HG03439 (cell line): ENCODE measurements at regions not wholly inside any gene's neighbourhood (a gene's known extent, or its start where the extent isn't known, plus 50 kb on each side); places are given as distances from the start of the nearest gene placed in this dataset.
A peak's percentile ranks its signal among the peaks of the same experiment; 100 is the strongest.
"Not testable (repeated sequence)": the region's sequence is repeated elsewhere in the genome, so short reads cannot be mapped to it uniquely, and the experiment has no call there.

Experiments used
- ATAC-seq: cut with Tn5 transposase; IDR thresholded peaks from one replicate; pipeline ENCODE4 v1.9.1; 2021; ENCODE audit warnings: mild to moderate bottlenecking, moderate library complexity; ENCODE audit not compliant: unreplicated experiment

DNA sequence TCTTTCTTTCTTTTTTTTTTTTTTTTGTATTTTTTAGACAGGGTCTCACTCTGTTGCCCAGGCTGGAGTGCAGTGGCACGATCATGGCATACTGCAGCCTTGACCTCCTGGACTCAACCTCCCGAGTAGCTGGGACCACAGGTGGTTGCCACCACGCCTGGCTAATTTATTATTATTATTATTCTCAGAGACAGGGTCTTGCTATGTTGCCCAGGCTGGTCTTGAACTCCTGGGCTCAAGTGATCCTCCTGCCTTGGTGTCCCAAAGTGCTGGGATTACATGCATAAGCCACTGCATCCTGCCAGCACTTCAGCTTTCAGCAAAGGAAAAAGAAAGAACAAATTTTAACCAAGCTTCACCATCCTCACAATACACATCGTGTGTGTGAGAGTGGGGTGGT lies 97.9 kb upstream of the SERBP1 start:
- ATAC-seq = no peak

- no peak for ATAC-seq
These were observed 99.9 kb upstream of the SERBP1 start for GRCh38 chr1:67530071-67530470.

GRCh38 chr1:67532452-67533216 lies 102.4 kb upstream of the SERBP1 start:
- ATAC-seq = peak; percentile 53

DNA sequence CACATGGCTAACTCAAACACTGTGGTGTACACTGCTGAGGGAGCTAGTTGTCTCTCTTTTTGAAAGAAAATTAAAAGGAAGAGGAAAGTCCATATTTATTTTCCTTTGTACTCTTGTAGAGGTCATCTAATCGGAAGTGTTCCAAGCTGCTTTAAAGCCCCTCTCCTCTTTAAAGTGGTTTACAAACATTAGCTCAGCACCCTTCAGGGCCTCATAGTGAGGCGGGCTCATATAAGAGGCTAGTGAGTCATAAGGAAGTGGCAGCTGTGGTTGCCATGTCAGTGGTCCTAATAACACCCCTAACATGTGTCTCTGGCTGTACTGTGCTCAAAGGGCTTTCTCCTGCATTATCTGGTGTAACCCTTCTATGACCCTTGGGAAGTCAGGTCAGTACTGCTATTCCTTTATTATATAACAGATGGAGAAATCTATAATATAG lies 104.4 kb upstream of the SERBP1 start:
- ATAC-seq = no peak

- peak; percentile 71 for ATAC-seq
These were observed 105.3 kb upstream of the SERBP1 start for GRCh38 chr1:67535474-67535873.

- no peak for ATAC-seq
These were observed 106.9 kb upstream of the SERBP1 start for GRCh38 chr1:67536957-67537666.

DNA sequence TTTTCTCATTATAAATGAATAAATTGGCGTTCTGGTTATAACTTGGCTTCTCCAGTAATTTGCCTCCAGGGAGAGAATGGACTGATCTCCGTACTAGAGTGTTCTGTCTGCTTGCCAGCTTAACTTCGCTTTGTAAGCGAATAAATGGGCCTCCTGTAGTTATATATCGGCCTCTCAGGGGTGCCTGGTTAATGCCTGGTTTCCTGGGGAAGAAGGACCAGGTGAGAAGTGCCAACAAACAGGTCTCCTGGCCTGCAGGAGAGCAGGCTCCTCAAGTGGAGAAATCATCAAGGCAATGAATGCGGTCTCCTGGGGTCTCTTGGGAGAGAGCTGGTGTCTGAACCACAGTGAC lies 107.4 kb upstream of the SERBP1 start:
- ATAC-seq = no peak

DNA sequence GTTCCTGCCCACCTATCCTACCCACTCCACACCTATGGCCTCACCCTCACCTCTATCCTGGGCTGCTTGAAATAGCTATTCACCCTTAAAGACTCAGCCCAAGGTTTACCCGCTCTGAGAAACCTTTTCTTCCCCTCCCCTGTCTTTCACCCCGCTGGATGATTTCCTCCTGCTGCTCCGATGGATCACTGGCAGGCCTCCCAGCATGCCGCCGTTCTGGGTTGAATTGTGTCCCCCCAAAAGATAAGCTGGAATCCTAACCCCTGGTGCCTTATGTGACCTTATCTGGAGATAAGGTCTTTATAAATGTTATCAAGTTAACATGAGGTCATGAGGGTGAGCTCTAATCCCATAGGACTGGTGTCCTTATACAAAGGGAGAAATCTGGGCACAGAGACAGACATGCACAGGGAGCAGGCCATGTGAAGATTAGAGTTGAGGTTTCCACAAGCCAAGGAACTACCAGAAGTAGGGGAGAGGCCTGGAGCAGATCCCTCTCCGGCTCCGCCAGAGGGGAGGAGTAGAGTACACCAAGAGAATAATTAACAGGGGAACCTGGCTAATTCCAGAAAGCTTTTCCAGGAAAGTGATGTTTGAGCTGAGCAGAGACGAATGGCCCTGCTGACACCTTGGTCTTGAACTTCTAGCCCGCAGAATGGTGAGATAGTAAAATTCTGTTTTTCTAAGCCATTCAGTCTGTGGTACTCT lies 110.0 kb upstream of the SERBP1 start:
- no peak for ATAC-seq

- no peak for ATAC-seq
These were observed 110.5 kb upstream of the SERBP1 start for GRCh38 chr1:67540733-67541125.

- no peak for ATAC-seq
These were observed 112.5 kb upstream of the SERBP1 start for GRCh38 chr1:67542747-67543146.

GRCh38 chr1:67544921-67545320 lies 114.7 kb upstream of the SERBP1 start:
- ATAC-seq = no peak

- ATAC-seq = no peak
These were observed 115.2 kb upstream of the SERBP1 start for GRCh38 chr1:67545364-67545763.

GRCh38 chr1:67551375-67551774 lies 121.2 kb upstream of the SERBP1 start:
- ATAC-seq = no peak

- no peak for ATAC-seq
These were observed 122.1 kb upstream of the SERBP1 start for GRCh38 chr1:67552336-67552759.

DNA sequence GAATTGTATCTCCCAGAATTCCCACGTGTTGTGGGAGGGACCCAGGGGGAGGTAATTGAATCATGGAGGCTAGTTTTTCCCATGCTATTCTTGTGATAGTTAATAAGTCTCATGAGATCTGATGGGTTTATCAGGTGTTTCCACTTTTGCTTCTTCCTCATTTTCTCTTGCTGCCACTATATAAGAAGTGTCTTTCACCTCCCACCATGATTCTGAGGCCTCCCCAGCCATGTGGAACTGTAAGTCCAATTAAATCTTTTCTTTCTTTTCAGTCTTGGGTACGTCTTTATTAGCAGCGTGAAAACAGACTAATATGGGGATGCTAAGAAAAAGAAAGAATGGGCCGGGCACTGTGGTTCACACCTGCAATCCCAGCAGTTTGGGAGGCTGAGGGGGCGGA lies 124.0 kb upstream of the SERBP1 start:
- not testable (repeated sequence) for ATAC-seq

GRCh38 chr1:67555461-67556296 lies 125.5 kb upstream of the SERBP1 start:
- ATAC-seq = no peak

GRCh38 chr1:67556297-67556900 lies 126.2 kb upstream of the SERBP1 start:
- ATAC-seq = no peak

DNA sequence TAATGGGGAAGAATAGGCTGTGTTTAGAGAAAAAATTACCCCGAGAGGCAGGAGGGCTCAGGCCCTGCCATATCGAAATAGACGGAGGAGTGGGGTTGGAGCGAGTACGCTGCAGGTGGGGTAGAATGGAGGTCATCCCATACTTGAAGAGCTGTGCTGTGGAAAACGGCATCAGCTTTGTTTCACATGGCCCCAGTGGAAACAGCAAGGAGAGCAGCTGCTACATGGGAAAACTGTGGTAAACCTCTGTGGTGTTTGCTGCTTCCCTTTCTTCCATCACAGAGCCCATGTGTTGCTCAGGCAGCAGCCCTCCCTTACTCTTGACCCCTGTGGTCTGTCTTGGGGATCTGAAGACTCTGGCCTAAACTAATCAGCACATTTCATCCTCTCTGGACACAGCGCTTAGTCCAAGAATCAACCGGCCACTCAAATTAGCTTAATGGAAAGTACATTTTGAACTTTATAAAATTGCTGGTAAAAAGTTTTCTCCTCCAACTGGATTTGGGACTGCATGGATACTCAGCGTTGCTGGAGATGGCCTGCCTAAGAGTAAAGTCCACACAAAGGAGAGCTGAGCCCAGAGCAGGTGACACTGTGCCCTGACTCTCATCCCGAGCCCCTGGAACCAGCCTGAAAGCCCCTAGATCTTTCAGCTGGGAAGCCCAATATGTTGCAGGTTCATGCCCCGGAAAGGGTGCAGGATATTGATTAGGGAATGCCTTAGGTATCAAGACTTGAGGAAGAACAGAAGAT lies 127.1 kb upstream of the GADD45A start:
- ATAC-seq = no peak

- ATAC-seq = no peak
These were observed 126.4 kb upstream of the GADD45A start for GRCh38 chr1:67558449-67559193.
